OCI-LY7 (cell line): ENCODE measurements at regions not wholly inside any gene's neighbourhood (a gene's known extent, or its start where the extent isn't known, plus 50 kb on each side); places are given as distances from the start of the nearest gene placed in this dataset.

ENCODE experiments used
- BruUV-seq: library from RNA; stranded (reverse); fragments of 400-500 nt; replicated peaks from 2 replicates; lab custom pipeline; 2021; lab: Mats Ljungman, UMichigan
- CTCF ChIA-PET: fragments of 300-600 bp; sonication (Branson Sonifier 250); formaldehyde crosslinking; loops from one replicate; lab custom pipeline; 2022; ENCODE audit warnings: antibody characterized with exemption; ENCODE audit not compliant: unreplicated experiment; lab: Charles Lee
- POLR2A ChIA-PET: fragments of 300-600 bp; sonication (Branson Sonifier 250); formaldehyde crosslinking; loops from one replicate; lab custom pipeline; 2022; ENCODE audit warnings: antibody characterized with exemption; lab: Charles Lee
- DNase-seq: peaks from one replicate; pipeline ENCODE4 v3.0.0-alpha.2; 2015; ENCODE audit warnings: low spot score
- H2AFZ ChIP-seq: fragments of 200-600 bp; sonication (generic), shearing (Covaris generic); 2 replicates; pipeline ENCODE4 v1.6.1; 2014; ENCODE audit warnings: mild to moderate bottlenecking, antibody characterized with exemption, low read length, moderate library complexity
- H3K27ac ChIP-seq: fragments of 200-600 bp; sonication (generic); 2 replicates; pipeline ENCODE4 v1.5.1; 2014; ENCODE audit warnings: mixed run types, low read depth, mild to moderate bottlenecking, moderate library complexity, low read length, inconsistent platforms; ENCODE audit not compliant: poor library complexity, severe bottlenecking
- H3K36me3 ChIP-seq: fragments of 200-600 bp; sonication (generic); 2 replicates; pipeline ENCODE4 v1.6.1; 2014; ENCODE audit warnings: mild to moderate bottlenecking, antibody characterized with exemption, low read length, moderate library complexity, mixed read lengths; ENCODE audit not compliant: insufficient read depth
- H3K4me1 ChIP-seq: fragments of 200-600 bp; sonication (generic); 2 replicates; pipeline ENCODE4 v1.5.1; 2014; ENCODE audit warnings: mild to moderate bottlenecking, low read length; ENCODE audit not compliant: insufficient read depth, poor library complexity, severe bottlenecking
- H3K4me2 ChIP-seq: fragments of 200-600 bp; sonication (generic); 2 replicates; pipeline ENCODE4 v1.6.1; 2014; ENCODE audit warnings: mild to moderate bottlenecking, low read length
- H3K4me3 ChIP-seq: fragments of 200-600 bp; sonication (generic); 2 replicates; pipeline ENCODE4 v1.5.1; 2014; ENCODE audit warnings: mild to moderate bottlenecking, low read depth, low read length; ENCODE audit not compliant: poor library complexity, severe bottlenecking
- H3K79me2 ChIP-seq: fragments of 200-600 bp; sonication (generic); 2 replicates; pipeline ENCODE4 v1.6.1; 2016; ENCODE audit warnings: low read depth, mild to moderate bottlenecking, low read length, moderate library complexity, mixed read lengths; ENCODE audit not compliant: insufficient read depth
- H3K9me2 ChIP-seq: fragments of 200-600 bp; sonication (generic); 2 replicates; pipeline ENCODE4 v1.6.1; 2016; ENCODE audit warnings: mild to moderate bottlenecking, low read length, mixed read lengths; ENCODE audit not compliant: insufficient read depth
- H3K9me3 ChIP-seq: fragments of 200-600 bp; sonication (generic); 2 replicates; pipeline ENCODE4 v1.6.1; 2014; ENCODE audit warnings: mild to moderate bottlenecking, mixed run types, low read length, mixed read lengths
- H4K20me1 ChIP-seq: fragments of 200-600 bp; sonication (generic); 2 replicates; pipeline ENCODE4 v1.6.1; 2014; ENCODE audit warnings: mild to moderate bottlenecking, antibody characterized with exemption, low read length, moderate library complexity, mixed read lengths; ENCODE audit not compliant: insufficient read depth
- EZH2phosphoT487 ChIP-seq: fragments of 200-600 bp; sonication (generic); IDR thresholded peaks from 2 replicates; pipeline ENCODE4 v1.6.1; 2018; ENCODE audit warnings: low read depth, borderline replicate concordance, mild to moderate bottlenecking, mixed run types, antibody characterized with exemption, low read length, moderate library complexity, mixed read lengths
- intact Hi-C: fragments of 100-400 bp; cut with micrococcal nuclease; formaldehyde crosslinking; loops from one replicate; pipeline ENCODE4 v1.10.0; 2022; ENCODE audit not compliant: unreplicated experiment
- TF ChIP-seq, protein P1 (sequence below): fragments of 200-600 bp; sonication (generic); conservative IDR thresholded peaks from 2 replicates; pipeline ENCODE4 v1.5.1; 2014; ENCODE audit warnings: mild to moderate bottlenecking, antibody characterized with exemption, low read length, moderate library complexity, mixed read lengths

- intact Hi-C loops, result no loop called here
- CTCF ChIA-PET, result no interaction called here
- no peak for TF ChIP-seq EZH2phosphoT487
- TF ChIP-seq, protein P1, sequence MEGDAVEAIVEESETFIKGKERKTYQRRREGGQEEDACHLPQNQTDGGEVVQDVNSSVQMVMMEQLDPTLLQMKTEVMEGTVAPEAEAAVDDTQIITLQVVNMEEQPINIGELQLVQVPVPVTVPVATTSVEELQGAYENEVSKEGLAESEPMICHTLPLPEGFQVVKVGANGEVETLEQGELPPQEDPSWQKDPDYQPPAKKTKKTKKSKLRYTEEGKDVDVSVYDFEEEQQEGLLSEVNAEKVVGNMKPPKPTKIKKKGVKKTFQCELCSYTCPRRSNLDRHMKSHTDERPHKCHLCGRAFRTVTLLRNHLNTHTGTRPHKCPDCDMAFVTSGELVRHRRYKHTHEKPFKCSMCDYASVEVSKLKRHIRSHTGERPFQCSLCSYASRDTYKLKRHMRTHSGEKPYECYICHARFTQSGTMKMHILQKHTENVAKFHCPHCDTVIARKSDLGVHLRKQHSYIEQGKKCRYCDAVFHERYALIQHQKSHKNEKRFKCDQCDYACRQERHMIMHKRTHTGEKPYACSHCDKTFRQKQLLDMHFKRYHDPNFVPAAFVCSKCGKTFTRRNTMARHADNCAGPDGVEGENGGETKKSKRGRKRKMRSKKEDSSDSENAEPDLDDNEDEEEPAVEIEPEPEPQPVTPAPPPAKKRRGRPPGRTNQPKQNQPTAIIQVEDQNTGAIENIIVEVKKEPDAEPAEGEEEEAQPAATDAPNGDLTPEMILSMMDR, result no peak
Measured at GRCh38 chr11:92506809-92507336, 282.3 kb downstream of the FAT3 start.

GRCh38 chr11:92510591-92510990, 286.0 kb downstream of the FAT3 start:
- Histone ChIP-seq H3K9me2 (no peaks in the 10 kb centered on the region), H3K4me2 (no peak overlapping the region), H2AFZ (no peak overlapping the region), H3K36me3 (no peaks in the 10 kb centered on the region), H3K79me2 (no peaks in the 10 kb centered on the region), H4K20me1 (no peaks in the 10 kb centered on the region), H3K27ac (no peak overlapping the region), H3K4me1 (no peaks in the 10 kb centered on the region), H3K4me3 (no peak overlapping the region), H3K9me3 (no peaks in the 10 kb centered on the region)
- ChIA-PET CTCF (no interaction called here), POLR2A (no interaction called here)
- DNase-seq, result no peak
- TF ChIP-seq, protein P1, result no peak
- TF ChIP-seq EZH2phosphoT487, result no peak
- BruUV-seq, result no TSS peak
- intact Hi-C loops, result no loop called here

More at GRCh38 chr11:92506809-92507336, 282.3 kb downstream of the FAT3 start:
- H3K9me2 ChIP-seq, result no peaks in the 10 kb centered on the region
- H3K79me2 ChIP-seq, result no peaks in the 10 kb centered on the region
- no peak overlapping the region for H3K4me2 ChIP-seq
- H3K4me1 ChIP-seq, result no peaks in the 10 kb centered on the region
- H3K9me3 ChIP-seq, result no peaks in the 10 kb centered on the region
- no peak overlapping the region for H2AFZ ChIP-seq
- H3K4me3 ChIP-seq, result no peak overlapping the region
- DNase-seq, result no peak
- H3K27ac ChIP-seq, result no peak overlapping the region
- no peaks in the 10 kb centered on the region for H3K36me3 ChIP-seq
- POLR2A ChIA-PET, result interaction anchor here (0.9 kb wide), 1 partner anchor 17 kb away, joined by 4 read pairs; no protein-coding TSS in a partner anchor
- BruUV-seq, result no TSS peak
- no peaks in the 10 kb centered on the region for H4K20me1 ChIP-seq

DNA sequence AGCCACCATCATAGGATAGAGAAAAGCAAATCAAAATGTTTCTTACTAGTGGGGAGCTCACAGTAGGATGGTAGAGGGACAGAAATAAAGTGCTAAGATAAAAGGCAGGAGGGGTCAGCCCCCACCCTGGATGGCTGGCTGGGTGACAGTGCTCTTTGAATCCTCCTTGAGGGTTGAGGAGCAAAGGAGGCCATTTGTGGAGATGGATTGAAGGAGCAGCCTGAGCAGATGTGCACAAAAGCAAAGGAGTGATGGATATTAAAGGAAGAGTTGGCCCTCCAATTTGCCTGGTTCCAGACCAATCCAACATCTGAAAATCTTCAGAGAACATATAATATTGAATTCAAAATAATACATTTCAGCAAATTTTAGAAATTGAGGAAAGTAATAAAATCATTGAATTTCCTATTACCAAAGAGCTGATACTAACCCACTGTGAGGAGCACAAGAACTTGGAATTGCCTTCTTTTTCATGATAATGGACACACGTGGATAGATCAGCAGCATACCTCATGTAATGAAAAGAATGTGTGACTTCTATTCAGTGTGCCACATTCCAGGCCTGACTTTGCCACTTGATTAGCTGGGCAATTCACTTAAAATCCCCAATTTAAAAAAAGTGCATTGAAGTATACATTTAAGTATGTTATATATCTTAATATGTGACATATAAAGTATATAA, 287.0 kb downstream of the FAT3 start:
- TF ChIP-seq, protein P1, result no peak
- no peak for TF ChIP-seq EZH2phosphoT487
- no TSS peak for BruUV-seq
- H3K9me2 ChIP-seq, result no peaks in the 10 kb centered on the region
- no peaks in the 10 kb centered on the region for H3K9me3 ChIP-seq
- no peaks in the 10 kb centered on the region for H4K20me1 ChIP-seq
- ChIA-PET POLR2A (interaction anchor here (0.7 kb wide), 1 partner anchor 70 kb away, joined by 3 read pairs; no protein-coding TSS in a partner anchor), CTCF (no interaction called here)
- no peaks in the 10 kb centered on the region for H3K79me2 ChIP-seq
- H2AFZ ChIP-seq, result no peak overlapping the region
- H3K4me3 ChIP-seq, result no peak overlapping the region
- no peak overlapping the region for H3K27ac ChIP-seq
- no peaks in the 10 kb centered on the region for H3K36me3 ChIP-seq
- H3K4me1 ChIP-seq, result no peaks in the 10 kb centered on the region
- intact Hi-C loops, result no loop called here
- no peak for DNase-seq
- no peak overlapping the region for H3K4me2 ChIP-seq
